H1 (cell line): ENCODE measurements at regions not wholly inside any gene's neighbourhood (a gene's known extent, or its start where the extent isn't known, plus 50 kb on each side); places are given as distances from the start of the nearest gene placed in this dataset.

ENCODE experiments used
- EGR1 ChIP-seq: IDR thresholded peaks from 2 replicates; pipeline ENCODE4 v1.6.1; 2011; ENCODE audit warnings: low read depth, low read length, borderline replicate concordance
- GABPA ChIP-seq: IDR thresholded peaks from 2 replicates; pipeline ENCODE4 v1.6.1; 2011; ENCODE audit warnings: mild to moderate bottlenecking, low read length, moderate library complexity, borderline replicate concordance; ENCODE audit not compliant: insufficient read depth
- GTF2F1 ChIP-seq: IDR thresholded peaks from 2 replicates; pipeline ENCODE4 v1.6.1; 2012; ENCODE audit warnings: low read depth, low read length, improper control_type of control experiment, borderline replicate concordance
- JUND ChIP-seq: IDR thresholded peaks from 2 replicates; pipeline ENCODE4 v1.6.1; 2011; ENCODE audit warnings: mild to moderate bottlenecking, improper control_type of control experiment, low read length
- POLR2A ChIP-seq, 2 experiments: IDR thresholded peaks; 1 replicate in 1 of 2; 2 replicates in 1 of 2; pipeline ENCODE4 v1.6.1; 2011; ENCODE audit warnings: low read depth in 2 of 2, low read length in 2 of 2, mild to moderate bottlenecking in 2 of 2; ENCODE audit errors: control extremely low read depth in 1 of 2
- POLR2AphosphoS5 ChIP-seq: IDR thresholded peaks from 2 replicates; pipeline ENCODE4 v1.6.1; 2011; ENCODE audit warnings: low read depth, low read length
- POU5F1 ChIP-seq: IDR thresholded peaks from 2 replicates; pipeline ENCODE4 v1.6.1; 2011; ENCODE audit warnings: low read depth, mild to moderate bottlenecking, low read length, moderate library complexity
- RFX5 ChIP-seq: IDR thresholded peaks from 2 replicates; pipeline ENCODE4 v1.6.1; 2011; ENCODE audit warnings: low read depth, low read length, improper control_type of control experiment, borderline replicate concordance
- SP1 ChIP-seq: IDR thresholded peaks from 2 replicates; pipeline ENCODE4 v1.6.1; 2011; ENCODE audit warnings: low read depth, low read length
- TF ChIP-seq, protein P1 (sequence below), 3 experiments: IDR thresholded peaks; 1 replicate in 2 of 3; 2 replicates in 1 of 3; pipeline versions ENCODE4 v1.5.1 to v1.6.1; 2011; ENCODE audit warnings: low read length in 3 of 3, mild to moderate bottlenecking in 3 of 3, inconsistent platforms in 2 of 3, low read depth in 1 of 3, moderate library complexity in 1 of 3; ENCODE audit not compliant: insufficient read depth in 1 of 3; ENCODE audit errors: control extremely low read depth in 1 of 3
- TF ChIP-seq, protein P2 (sequence below): IDR thresholded peaks from 2 replicates; pipeline ENCODE4 v1.6.1; 2011; ENCODE audit warnings: low read length, improper control_type of control experiment

DNA sequence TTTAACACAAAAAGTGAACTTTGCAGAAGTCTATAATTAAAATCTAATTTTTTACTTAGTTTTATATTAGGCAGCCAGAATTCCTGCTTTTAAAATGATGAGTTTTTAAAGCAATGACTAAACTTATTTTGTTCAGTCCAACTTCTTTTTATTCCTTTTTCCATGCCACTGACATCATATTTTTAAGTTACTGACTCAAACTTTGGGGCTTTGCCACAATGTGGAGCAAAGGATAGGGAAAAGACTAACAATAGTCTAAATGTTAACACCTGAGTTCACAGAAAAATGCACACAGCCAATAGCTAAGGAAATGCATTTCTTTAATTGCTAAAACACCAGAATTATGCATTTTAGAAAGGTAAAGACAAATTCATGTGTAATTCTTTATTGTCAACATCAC is 647.6 kb upstream of the DPPA4 start:
- TF ChIP-seq POLR2AphosphoS5 = no peak
- no peak for TF ChIP-seq EGR1
- TF ChIP-seq, protein P1, sequence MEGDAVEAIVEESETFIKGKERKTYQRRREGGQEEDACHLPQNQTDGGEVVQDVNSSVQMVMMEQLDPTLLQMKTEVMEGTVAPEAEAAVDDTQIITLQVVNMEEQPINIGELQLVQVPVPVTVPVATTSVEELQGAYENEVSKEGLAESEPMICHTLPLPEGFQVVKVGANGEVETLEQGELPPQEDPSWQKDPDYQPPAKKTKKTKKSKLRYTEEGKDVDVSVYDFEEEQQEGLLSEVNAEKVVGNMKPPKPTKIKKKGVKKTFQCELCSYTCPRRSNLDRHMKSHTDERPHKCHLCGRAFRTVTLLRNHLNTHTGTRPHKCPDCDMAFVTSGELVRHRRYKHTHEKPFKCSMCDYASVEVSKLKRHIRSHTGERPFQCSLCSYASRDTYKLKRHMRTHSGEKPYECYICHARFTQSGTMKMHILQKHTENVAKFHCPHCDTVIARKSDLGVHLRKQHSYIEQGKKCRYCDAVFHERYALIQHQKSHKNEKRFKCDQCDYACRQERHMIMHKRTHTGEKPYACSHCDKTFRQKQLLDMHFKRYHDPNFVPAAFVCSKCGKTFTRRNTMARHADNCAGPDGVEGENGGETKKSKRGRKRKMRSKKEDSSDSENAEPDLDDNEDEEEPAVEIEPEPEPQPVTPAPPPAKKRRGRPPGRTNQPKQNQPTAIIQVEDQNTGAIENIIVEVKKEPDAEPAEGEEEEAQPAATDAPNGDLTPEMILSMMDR (IDR thresholded peaks at IDR 0.05; ENCODE audit: control extremely low read depth in 1 of 3, insufficient read depth in 1 of 3, low read depth in 1 of 3, low read length in 3 of 3) = no peak
- TF ChIP-seq POLR2A (IDR thresholded peaks at IDR 0.05; ENCODE audit: control extremely low read depth in 1 of 2, low read depth in 2 of 2, low read length in 2 of 2) = no peak
- TF ChIP-seq GTF2F1 = no peak
- TF ChIP-seq, protein P2, sequence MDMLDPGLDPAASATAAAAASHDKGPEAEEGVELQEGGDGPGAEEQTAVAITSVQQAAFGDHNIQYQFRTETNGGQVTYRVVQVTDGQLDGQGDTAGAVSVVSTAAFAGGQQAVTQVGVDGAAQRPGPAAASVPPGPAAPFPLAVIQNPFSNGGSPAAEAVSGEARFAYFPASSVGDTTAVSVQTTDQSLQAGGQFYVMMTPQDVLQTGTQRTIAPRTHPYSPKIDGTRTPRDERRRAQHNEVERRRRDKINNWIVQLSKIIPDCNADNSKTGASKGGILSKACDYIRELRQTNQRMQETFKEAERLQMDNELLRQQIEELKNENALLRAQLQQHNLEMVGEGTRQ = no peak
- no peak for TF ChIP-seq RFX5
- TF ChIP-seq POU5F1 = no peak
- TF ChIP-seq JUND = no peak
- no peak for TF ChIP-seq GABPA
- TF ChIP-seq SP1 = no peak
